ENCODE measurements at regions not wholly inside any gene's neighbourhood (a gene's known extent, or its start where the extent isn't known, plus 50 kb on each side); places are given as distances from the start of the nearest gene placed in this dataset.

GRCh38 chr9:13443346-13444244 lies 164.1 kb upstream of the MPDZ start (continued):
- TF ChIP-seq GTF2F1 (IDR thresholded peaks at IDR 0.05; ENCODE audit: low read depth, low read length) (no peak), RHOXF2B (CRISPR knock-in tag; conservative IDR thresholded peaks at IDR 0.05) (no peak)

- no peaks in the 10 kb centered on the region for H3K79me2 ChIP-seq (ENCODE audit: control insufficient read depth, insufficient read depth, low read length)
- no peak for ATAC-seq
- H3K4me2 ChIP-seq (ENCODE audit: insufficient read depth, low read length): no peak overlapping the region
- no peak overlapping the region for H2AFZ ChIP-seq (ENCODE audit: low read depth, low read length)
- no peak overlapping the region for H3K4me3 ChIP-seq
- no peak overlapping the region for H3K27ac ChIP-seq (ENCODE audit: extremely low read depth, low read depth, low read length)
- no TSS peak for BruUV-seq (replicated peaks)
- DNase-seq (ENCODE audit: extremely low read depth in 1 of 4, low spot score in 3 of 4): no peak
- no peaks in the 10 kb centered on the region for H4K20me1 ChIP-seq (replicated peaks; ENCODE audit: control insufficient read depth, insufficient read depth, low read length)
- no peaks in the 10 kb centered on the region for H3K9me1 ChIP-seq (ENCODE audit: control insufficient read depth, insufficient read depth, low read length)
- H3K9me3 ChIP-seq (replicated peaks; ENCODE audit: control insufficient read depth, insufficient read depth, low read depth, low read length): no peaks in the 10 kb centered on the region
- CTCF ChIA-PET (ENCODE audit: low intra/inter-chr PET ratio): no interaction called here
- no peaks in the 10 kb centered on the region for H3K36me3 ChIP-seq (ENCODE audit: control insufficient read depth, insufficient read depth, low read length)
- H3K9ac ChIP-seq (ENCODE audit: insufficient read depth in 1 of 2, low read depth in 2 of 2, low read length in 2 of 2): no peak overlapping the region
- WGBS (ENCODE audit: insufficient coverage, low coverage, missing lambda C conversion rate): 0% methylated on average over 3 of the region's 3 CpGs
- H3K27me3 ChIP-seq (ENCODE audit: control insufficient read depth in 2 of 2, insufficient read depth in 2 of 2, low read length in 2 of 2): no peaks in the 10 kb centered on the region
- in situ Hi-C loops (cut with MboI) (loop anchor here (25.0 kb wide), 1 partner anchor 997 kb away; no protein-coding TSS in a partner anchor), intact Hi-C loops (cut with micrococcal nuclease) (no loop called here)
- no peak for FAIRE-seq
- POLR2A ChIA-PET: interaction anchor here (0.5 kb wide), 1 partner anchor 20 kb away, joined by 3 read pairs; no protein-coding TSS in a partner anchor
- H3K4me1 ChIP-seq (replicated peaks in 1 of 2; ENCODE audit: control insufficient read depth in 2 of 2, insufficient read depth in 2 of 2, low read length in 2 of 2): no peaks in the 10 kb centered on the region
- TF ChIP-seq HCFC1 (IDR thresholded peaks at IDR 0.05; ENCODE audit: low read depth, low read length): no peak
- no peak for TF ChIP-seq ARID4B (CRISPR knock-in tag; IDR thresholded peaks at IDR 0.05)
- no peak for TF ChIP-seq ZNF165 (CRISPR knock-in tag; IDR thresholded peaks at IDR 0.05; ENCODE audit: borderline replicate concordance)
- TF ChIP-seq TCF7L2 (IDR thresholded peaks at IDR 0.05; ENCODE audit: low read depth, low read length): no peak
- TF ChIP-seq CBFA2T3 (IDR thresholded peaks at IDR 0.05): no peak
- TF ChIP-seq ZHX1 (conservative IDR thresholded peaks at IDR 0.05; ENCODE audit: low read length): no peak
- TF ChIP-seq RAD21 (CRISPR knock-in tag; conservative IDR thresholded peaks at IDR 0.05 in 1 of 2, IDR thresholded peaks at IDR 0.05 in 1 of 2): no peak
These were observed 160.4 kb upstream of the MPDZ start for GRCh38 chr9:13439685-13440476.

All from K562 (cell line).